GM23338 (cell line): ENCODE measurements at regions not wholly inside any gene's neighbourhood (a gene's known extent, or its start where the extent isn't known, plus 50 kb on each side); places are given as distances from the start of the nearest gene placed in this dataset.

Experiments used
- ATAC-seq: fragments of 200-7000 bp; cut with Tn5 transposase; 3 replicates; pipeline ENCODE4 v1.9.1; 2020
- DNase-seq: peaks from one replicate; pipeline ENCODE4 v3.0.0-alpha.2; 2015; ENCODE audit warnings: low spot score
- H2AFZ ChIP-seq: fragments of 200-600 bp; sonication (generic); 2 replicates; pipeline ENCODE4 v1.8.0; 2016; ENCODE audit warnings: antibody characterized with exemption, mild to moderate bottlenecking, moderate library complexity
- H3F3A ChIP-seq: fragments of 200-600 bp; sonication (generic); replicated peaks from 2 replicates; pipeline ENCODE4 v1.8.0; 2017; ENCODE audit warnings: antibody characterized with exemption, mixed run types, low read depth
- H3K27ac ChIP-seq: fragments of 200-600 bp; sonication (generic); 2 replicates; pipeline ENCODE4 v1.6.1; 2016; ENCODE audit warnings: low read depth
- H3K27me3 ChIP-seq: fragments of 200-600 bp; sonication (generic); 2 replicates; pipeline ENCODE4 v1.8.0; 2016; ENCODE audit warnings: mild to moderate bottlenecking, mixed run types, moderate library complexity; ENCODE audit not compliant: insufficient read depth
- H3K36me3 ChIP-seq: fragments of 200-600 bp; sonication (generic); 2 replicates; pipeline ENCODE4 v1.8.0; 2016; ENCODE audit warnings: mild to moderate bottlenecking; ENCODE audit not compliant: insufficient read depth
- H3K4me1 ChIP-seq: fragments of 200-600 bp; sonication (generic); 2 replicates; pipeline ENCODE4 v1.8.0; 2016; ENCODE audit warnings: mild to moderate bottlenecking, moderate library complexity; ENCODE audit not compliant: insufficient read depth
- H3K4me2 ChIP-seq: fragments of 200-600 bp; sonication (generic); 2 replicates; pipeline ENCODE4 v1.7.1; 2017; ENCODE audit warnings: mixed run types
- H3K4me3 ChIP-seq: fragments of 200-600 bp; sonication (generic); 2 replicates; pipeline ENCODE4 v1.6.1; 2016; ENCODE audit warnings: mixed run types
- H3K79me2 ChIP-seq: fragments of 200-600 bp; sonication (generic); replicated peaks from 2 replicates; pipeline ENCODE4 v1.8.0; 2017; ENCODE audit warnings: mild to moderate bottlenecking; ENCODE audit not compliant: insufficient read depth
- H3K9me2 ChIP-seq: fragments of 200-600 bp; sonication (generic); 2 replicates; pipeline ENCODE4 v1.8.0; 2017; ENCODE audit not compliant: insufficient read depth
- H4K20me1 ChIP-seq: fragments of 200-600 bp; sonication (generic); replicated peaks from 2 replicates; pipeline ENCODE4 v1.8.0; 2017; ENCODE audit warnings: mild to moderate bottlenecking; ENCODE audit not compliant: insufficient read depth
- H3K27ac Mint-ChIP-seq: 2 replicates; pipeline ENCODE4 v1.8.0; 2020; ENCODE audit warnings: inconsistent platforms, mild to moderate bottlenecking, moderate library complexity, mixed read lengths
- H3K27me3 Mint-ChIP-seq: 3 replicates; pipeline ENCODE4 v1.8.0; 2022; ENCODE audit warnings: low read depth, mild to moderate bottlenecking, moderate library complexity, mixed read lengths, inconsistent platforms; ENCODE audit not compliant: insufficient read depth, poor library complexity
- H3K36me3 Mint-ChIP-seq: 3 replicates; pipeline ENCODE4 v1.8.0; 2021; ENCODE audit warnings: low read depth, mild to moderate bottlenecking, inconsistent platforms, moderate library complexity, mixed read lengths
- H3K4me1 Mint-ChIP-seq: 3 replicates; pipeline ENCODE4 v1.8.0; 2020; ENCODE audit warnings: mild to moderate bottlenecking, inconsistent platforms, mixed read lengths
- H3K4me3 Mint-ChIP-seq: 3 replicates; pipeline ENCODE4 v1.8.0; 2021; ENCODE audit warnings: moderate library complexity, mild to moderate bottlenecking, inconsistent platforms, mixed read lengths
- H3K9me3 Mint-ChIP-seq: 3 replicates; pipeline ENCODE4 v1.8.0; 2020; ENCODE audit warnings: moderate library complexity, mild to moderate bottlenecking, inconsistent platforms, mixed read lengths
- CTCF ChIP-seq, 2 experiments: fragments of 200-600 bp in 1 of 2; sonication (generic) in 1 of 2; conservative IDR thresholded peaks; 2 replicates each; pipeline versions ENCODE4 v1.5.1 to v1.6.1; 2016 to 2017; ENCODE audit warnings: antibody characterized with exemption in 2 of 2, low read depth in 2 of 2, mild to moderate bottlenecking in 2 of 2, moderate library complexity in 1 of 2
- ETS1 ChIP-seq: IDR thresholded peaks from 2 replicates; pipeline ENCODE4 v1.6.1; 2016; ENCODE audit warnings: antibody characterized with exemption
- EZH2 ChIP-seq: fragments of 200-600 bp; sonication (generic); IDR thresholded peaks from one replicate; pipeline ENCODE4 v1.8.0; 2017; ENCODE audit warnings: antibody characterized with exemption, mild to moderate bottlenecking, low read depth; ENCODE audit not compliant: unreplicated experiment
- JUNB ChIP-seq: IDR thresholded peaks from one replicate; pipeline ENCODE4 v1.6.1; 2016; ENCODE audit warnings: antibody characterized with exemption; ENCODE audit not compliant: unreplicated experiment
- NANOG ChIP-seq: IDR thresholded peaks from 2 replicates; pipeline ENCODE4 v1.6.1; 2016; ENCODE audit warnings: antibody characterized with exemption, borderline replicate concordance
- ZNF462 ChIP-seq: fragments of 250-450 bp; sonication (Bioruptor Pico); IDR thresholded peaks from 2 replicates; pipeline ENCODE4 v1.5.0; 2020; ENCODE audit warnings: mild to moderate bottlenecking, moderate library complexity

GRCh38 chr4:130154901-130155300 lies 1058.9 kb downstream of the C4orf33 start:
- Histone ChIP-seq H4K20me1 (no peaks in the 10 kb centered on the region), H3K36me3 (0 out of 2 replicates have a peak, but pooled peaks cover 5% of the 10 kb centered on the region), H3K4me3 (no peak overlapping the region), H3K79me2 (no peaks in the 10 kb centered on the region), H3K9me2 (no peaks in the 10 kb centered on the region), H3K4me2 (peak overlapping the region; percentile 24; the same call in 1 of the 2 replicates), H3K27me3 (no peaks in the 10 kb centered on the region), H2AFZ (no peak overlapping the region), H3F3A (no peaks in the 10 kb centered on the region), H3K27ac (no peak overlapping the region), H3K4me1 (peaks cover 14% of the 10 kb centered on the region; the same call in 1 of the 2 replicates)
- no peak overlapping the region; the same call in 1 of the 2 replicates for H3K27ac Mint-ChIP-seq
- DNase-seq (peak; percentile 17), ATAC-seq (no peak)
- H3K36me3 Mint-ChIP-seq, result peaks cover 13% of the 10 kb centered on the region
- peaks cover 9% of the 10 kb centered on the region for H3K4me1 Mint-ChIP-seq
- H3K9me3 Mint-ChIP-seq, result peaks cover 12% of the 10 kb centered on the region
- TF ChIP-seq ETS1, result no peak
- no peak for TF ChIP-seq ZNF462 (CRISPR knock-in tag)
- TF ChIP-seq CTCF (conservative IDR thresholded peaks at IDR 0.05; ENCODE audit: low read depth in 2 of 2), result no peak
- TF ChIP-seq JUNB, result no peak
- no peak for TF ChIP-seq EZH2
- 0 out of 2 replicates have a peak, but pooled peaks have one; percentile 20 for TF ChIP-seq NANOG
- no peak overlapping the region for H3K4me3 Mint-ChIP-seq
- peaks cover 3% of the 10 kb centered on the region for H3K27me3 Mint-ChIP-seq
